A673 (cell line): ENCODE measurements at regions not wholly inside any gene's neighbourhood (a gene's known extent, or its start where the extent isn't known, plus 50 kb on each side); places are given as distances from the start of the nearest gene placed in this dataset.

Source experiments
- BruUV-seq: library from RNA; stranded (reverse); fragments of 400-500 nt; replicated peaks from 2 replicates; lab custom pipeline; 2021; lab: Mats Ljungman, UMichigan
- CTCF ChIA-PET: fragments of 300-600 bp; sonication (Branson Sonifier 250); formaldehyde crosslinking; loops from one replicate; lab custom pipeline; 2022; ENCODE audit warnings: antibody characterized with exemption; lab: Charles Lee
- POLR2A ChIA-PET: fragments of 300-600 bp; sonication (Branson Sonifier 250); formaldehyde crosslinking; loops from one replicate; lab custom pipeline; 2022; ENCODE audit warnings: antibody characterized with exemption; ENCODE audit not compliant: low non-redundant PET; lab: Charles Lee
- DNase-seq: peaks from one replicate; pipeline ENCODE4 v3.0.0-alpha.2; 2015; ENCODE audit warnings: low spot score
- H3K27ac ChIP-seq: fragments of 200-600 bp; sonication (generic); 2 replicates; pipeline ENCODE4 v1.5.1; 2016; ENCODE audit warnings: mixed run types, low read depth, mild to moderate bottlenecking, mixed read lengths, antibody characterized with exemption, low read length; ENCODE audit not compliant: poor library complexity, severe bottlenecking
- H3K27me3 ChIP-seq: fragments of 200-600 bp; sonication (generic); replicated peaks from 2 replicates; pipeline ENCODE4 v1.6.1; 2017; ENCODE audit warnings: mixed run types, low read depth, mild to moderate bottlenecking, mixed read lengths, antibody characterized with exemption, low read length; ENCODE audit not compliant: insufficient read depth, poor library complexity
- H3K36me3 ChIP-seq: fragments of 200-600 bp; sonication (generic); 2 replicates; pipeline ENCODE4 v1.6.1; 2016; ENCODE audit warnings: mixed run types, mild to moderate bottlenecking, mixed read lengths, antibody characterized with exemption, low read length; ENCODE audit not compliant: insufficient read depth, poor library complexity, severe bottlenecking
- H3K4me1 ChIP-seq: fragments of 200-600 bp; sonication (generic); 2 replicates; pipeline ENCODE4 v1.6.1; 2017; ENCODE audit warnings: mixed run types, mild to moderate bottlenecking, mixed read lengths, antibody characterized with exemption, low read length; ENCODE audit not compliant: insufficient read depth, poor library complexity, severe bottlenecking
- H3K4me3 ChIP-seq: fragments of 200-600 bp; sonication (generic); 2 replicates; pipeline ENCODE4 v1.5.1; 2016; ENCODE audit warnings: low read depth, mixed run types, mild to moderate bottlenecking, mixed read lengths, low read length; ENCODE audit not compliant: poor library complexity, severe bottlenecking
- H3K9me3 ChIP-seq: fragments of 200-600 bp; sonication (generic); 2 replicates; pipeline ENCODE4 v1.6.1; 2016; ENCODE audit warnings: mixed run types, low read depth, mild to moderate bottlenecking, mixed read lengths, antibody characterized with exemption, low read length; ENCODE audit not compliant: poor library complexity, severe bottlenecking
- CTCF ChIP-seq: fragments of 300-800, 200-600 bp; sonication (generic); conservative IDR thresholded peaks from 2 replicates; pipeline ENCODE4 v1.5.1; 2017; ENCODE audit warnings: low read depth, mild to moderate bottlenecking, antibody characterized with exemption, low read length, moderate library complexity, mixed read lengths
- EZH2 ChIP-seq: fragments of 200-600 bp; sonication (generic); IDR thresholded peaks from 2 replicates; pipeline ENCODE4 v1.6.1; 2017; ENCODE audit warnings: borderline replicate concordance, low read depth, mild to moderate bottlenecking, mixed read lengths, antibody characterized with exemption, low read length; ENCODE audit not compliant: poor library complexity, severe bottlenecking
- intact Hi-C: fragments of 100-400 bp; cut with micrococcal nuclease; formaldehyde crosslinking; loops from one replicate; pipeline ENCODE4 v1.10.0; 2022; ENCODE audit not compliant: unreplicated experiment

- no peaks in the 10 kb centered on the region for H3K27me3 ChIP-seq
- DNase-seq = no peak
- H3K4me3 ChIP-seq = no peak overlapping the region
- no peak overlapping the region for H3K27ac ChIP-seq
- no TSS peak for BruUV-seq
- H3K36me3 ChIP-seq = no peaks in the 10 kb centered on the region
- H3K4me1 ChIP-seq = no peaks in the 10 kb centered on the region
- CTCF ChIA-PET = no interaction called here
- intact Hi-C loops = no loop called here
- POLR2A ChIA-PET = no interaction called here
- TF ChIP-seq CTCF (no peak), EZH2 (no peak)
- H3K9me3 ChIP-seq = no peaks in the 10 kb centered on the region
Observed at GRCh38 chr12:105948331-105948730, 190.4 kb downstream of the NUAK1 start.

- H3K36me3 ChIP-seq = no peaks in the 10 kb centered on the region
- H3K27me3 ChIP-seq = no peaks in the 10 kb centered on the region
- intact Hi-C loops = no loop called here
- POLR2A ChIA-PET = no interaction called here
- H3K27ac ChIP-seq = no peak overlapping the region
- TF ChIP-seq EZH2 (no peak), CTCF (no peak)
- DNase-seq = no peak
- no TSS peak for BruUV-seq
- H3K4me1 ChIP-seq = no peaks in the 10 kb centered on the region
- CTCF ChIA-PET = no interaction called here
- no peaks in the 10 kb centered on the region for H3K9me3 ChIP-seq
- no peak overlapping the region for H3K4me3 ChIP-seq
Observed at GRCh38 chr12:105949391-105949790, 189.4 kb downstream of the NUAK1 start.

GRCh38 chr12:105951732-105952131 is 187.0 kb downstream of the NUAK1 start:
- no peak overlapping the region for H3K27ac ChIP-seq
- H3K4me3 ChIP-seq = no peak overlapping the region
- TF ChIP-seq EZH2 (no peak), CTCF (no peak)
- H3K36me3 ChIP-seq = no peaks in the 10 kb centered on the region
- no peaks in the 10 kb centered on the region for H3K4me1 ChIP-seq
- ChIA-PET CTCF (no interaction called here), POLR2A (no interaction called here)
- DNase-seq = no peak
- no TSS peak for BruUV-seq
- H3K27me3 ChIP-seq = peaks cover 5% of the 10 kb centered on the region
- intact Hi-C loops = no loop called here
- H3K9me3 ChIP-seq = no peaks in the 10 kb centered on the region
